SK-N-SH treated with all-trans-retinoic acid at 6 μM for 48 hours (cell line): ENCODE measurements at regions not wholly inside any gene's neighbourhood (a gene's known extent, or its start where the extent isn't known, plus 50 kb on each side); places are given as distances from the start of the nearest gene placed in this dataset.

Experiments used
- ARNTL ChIP-seq: fragments of 450-650 bp; formaldehyde crosslinking; IDR thresholded peaks from 2 replicates; pipeline ENCODE4 v1.5.0; 2020; ENCODE audit warnings: low read depth, mild to moderate bottlenecking, moderate library complexity, borderline replicate concordance
- CREB5 ChIP-seq: fragments of 250-450 bp; sonication (Bioruptor Pico); IDR thresholded peaks from 2 replicates; pipeline ENCODE4 v1.5.1; 2020; ENCODE audit warnings: low read depth, mild to moderate bottlenecking, moderate library complexity
- CSDC2 ChIP-seq: fragments of 250-450 bp; sonication (Bioruptor Pico); IDR thresholded peaks from 2 replicates; pipeline ENCODE4 v1.5.0; 2020; ENCODE audit warnings: mild to moderate bottlenecking, moderate library complexity
- OSR1 ChIP-seq: fragments of 250-450 bp; sonication (Bioruptor Pico); IDR thresholded peaks from 2 replicates; pipeline ENCODE4 v1.8.0; 2022; ENCODE audit warnings: moderate library complexity, mild to moderate bottlenecking, inconsistent platforms
- PATZ1 ChIP-seq: fragments of 250-450 bp; sonication (Bioruptor Pico); IDR thresholded peaks from 2 replicates; pipeline ENCODE4 v1.8.0; 2020; ENCODE audit warnings: mild to moderate bottlenecking, moderate library complexity, borderline replicate concordance
- RARB ChIP-seq: fragments of 250-450 bp; sonication (Bioruptor Pico); IDR thresholded peaks from 2 replicates; pipeline ENCODE4 v1.8.0; 2021; ENCODE audit warnings: mild to moderate bottlenecking, moderate library complexity
- SNAI2 ChIP-seq: fragments of 250-450 bp; sonication (Bioruptor Pico); IDR thresholded peaks from 2 replicates; pipeline ENCODE4 v1.5.0; 2020; ENCODE audit warnings: mild to moderate bottlenecking, moderate library complexity
- ZNF70 ChIP-seq: fragments of 450-650 bp; formaldehyde crosslinking; IDR thresholded peaks from 2 replicates; pipeline ENCODE4 v1.5.0; 2020; ENCODE audit warnings: mild to moderate bottlenecking, moderate library complexity

GRCh38 chr3:27641888-27642601, 80.1 kb downstream of the EOMES start:
- TF ChIP-seq PATZ1 (CRISPR knock-in tag) = no peak
- TF ChIP-seq ARNTL (CRISPR knock-in tag) = no peak
- TF ChIP-seq SNAI2 = no peak
- TF ChIP-seq ZNF70 (CRISPR knock-in tag) = no peak
- TF ChIP-seq CREB5 (CRISPR knock-in tag) = no peak
- TF ChIP-seq OSR1 (CRISPR knock-in tag) = no peak
- TF ChIP-seq CSDC2 (CRISPR knock-in tag) = no peak
- TF ChIP-seq RARB (CRISPR knock-in tag) = no peak
